HG02884 (cell line): ENCODE measurements at regions not wholly inside any gene's neighbourhood (a gene's known extent, or its start where the extent isn't known, plus 50 kb on each side); places are given as distances from the start of the nearest gene placed in this dataset.
A peak's percentile ranks its signal among the peaks of the same experiment; 100 is the strongest.

Experiments
- ATAC-seq: cut with Tn5 transposase; IDR thresholded peaks from one replicate; pipeline ENCODE4 v1.9.1; 2021; ENCODE audit warnings: mild to moderate bottlenecking, moderate library complexity; ENCODE audit not compliant: unreplicated experiment

- no peak for ATAC-seq
Observed at GRCh38 chr3:16803019-16803418, 81.7 kb upstream of the PLCL2 start.

DNA sequence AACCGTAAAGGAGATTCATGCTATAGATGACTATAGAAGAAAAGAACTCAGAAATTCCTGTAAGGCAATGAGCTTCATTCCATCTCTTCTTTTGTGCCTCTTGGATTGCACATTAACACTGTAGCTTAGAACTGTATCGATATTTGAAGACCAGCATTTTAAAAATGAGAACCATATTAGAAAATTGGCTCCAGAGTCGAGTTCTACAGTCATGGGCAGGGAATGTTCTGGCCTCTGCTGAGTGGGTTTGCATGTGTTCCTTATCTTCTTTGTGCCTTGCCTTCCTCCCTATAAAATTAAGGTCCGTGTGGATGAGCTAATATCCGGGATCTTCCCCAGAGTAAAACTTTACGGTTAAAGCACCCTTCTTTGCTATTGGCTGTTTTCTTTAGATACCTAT lies 77.4 kb upstream of the PLCL2 start:
- no peak for ATAC-seq

GRCh38 chr3:16808393-16809107 lies 76.2 kb upstream of the PLCL2 start:
- no peak for ATAC-seq

GRCh38 chr3:16809482-16809881 lies 75.3 kb upstream of the PLCL2 start:
- no peak for ATAC-seq

DNA sequence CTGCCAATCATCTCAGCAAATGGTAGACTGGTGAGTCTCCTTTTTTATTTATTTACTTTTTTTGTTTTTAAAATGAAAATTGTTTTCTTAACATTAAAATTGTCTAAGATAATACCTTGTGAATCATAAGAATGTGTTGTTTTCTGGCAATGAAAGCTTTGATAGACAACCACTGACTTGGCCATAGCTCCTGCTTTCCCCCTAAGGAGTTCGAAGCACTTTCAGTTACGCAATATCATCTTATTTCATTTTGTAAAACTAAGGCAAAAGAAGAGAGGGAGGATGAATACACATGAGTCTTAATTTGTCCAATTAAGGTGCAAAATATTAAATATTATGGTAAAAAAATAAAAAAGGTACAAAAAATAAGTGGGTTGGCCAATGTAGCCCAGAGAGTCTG lies 74.8 kb upstream of the PLCL2 start:
- ATAC-seq: no peak

DNA sequence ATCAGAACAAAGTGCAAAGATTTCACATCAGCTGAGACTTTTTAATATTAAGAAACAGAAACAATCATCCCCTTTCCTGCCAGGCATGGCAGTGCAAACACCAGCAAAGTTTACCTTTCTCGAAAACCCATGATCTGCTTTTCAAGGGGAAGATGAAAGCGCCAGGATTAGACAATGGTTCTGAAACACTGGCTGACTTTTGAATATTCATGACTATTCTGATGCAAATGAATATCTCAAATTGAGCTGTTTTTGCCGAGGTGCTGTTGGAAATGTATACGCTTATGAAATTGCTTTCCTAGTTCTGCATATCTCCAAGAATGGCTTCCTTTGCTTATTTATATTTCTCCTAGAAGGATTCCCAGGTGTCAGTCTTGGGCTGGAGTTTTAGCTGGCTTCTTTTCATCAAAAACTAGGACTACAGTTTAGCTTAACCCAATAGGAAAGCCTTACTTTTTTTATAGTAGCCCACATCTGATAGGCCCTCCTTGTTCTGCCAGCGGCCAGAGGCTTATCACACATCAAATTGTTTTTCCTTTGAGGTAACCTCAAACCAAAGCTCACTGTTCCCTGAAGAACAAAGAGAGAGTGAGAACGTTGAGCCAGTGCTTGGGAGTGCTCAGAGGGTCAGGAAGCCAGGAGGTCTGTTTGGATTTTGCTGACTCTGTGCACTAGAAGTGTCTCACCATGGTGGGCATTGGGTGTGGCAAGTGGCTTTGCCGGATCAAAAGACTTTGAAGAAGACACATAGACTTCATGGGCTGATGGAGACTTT lies 74.0 kb upstream of the PLCL2 start:
- ATAC-seq: no peak

GRCh38 chr3:16811950-16812349 lies 72.8 kb upstream of the PLCL2 start:
- no peak for ATAC-seq

DNA sequence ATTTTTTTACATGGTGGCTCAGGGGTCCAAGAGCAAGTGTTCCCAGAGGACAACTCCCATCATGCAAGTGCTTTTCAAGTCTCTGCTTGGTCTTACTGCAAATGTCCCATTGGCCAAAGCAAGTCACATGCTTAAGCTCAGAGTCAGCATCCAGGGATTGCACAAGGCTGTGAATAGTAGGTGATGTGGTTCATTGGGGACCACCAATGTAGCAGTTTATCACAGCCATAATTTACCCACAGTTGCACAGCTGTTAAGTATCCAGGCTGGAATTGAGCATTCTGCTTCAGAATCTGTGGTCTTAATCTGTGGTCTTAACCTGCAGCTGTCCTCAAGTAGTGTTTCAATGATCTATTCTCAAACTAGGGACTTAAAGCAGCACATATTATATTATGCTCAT lies 71.4 kb upstream of the PLCL2 start:
- ATAC-seq: no peak

DNA sequence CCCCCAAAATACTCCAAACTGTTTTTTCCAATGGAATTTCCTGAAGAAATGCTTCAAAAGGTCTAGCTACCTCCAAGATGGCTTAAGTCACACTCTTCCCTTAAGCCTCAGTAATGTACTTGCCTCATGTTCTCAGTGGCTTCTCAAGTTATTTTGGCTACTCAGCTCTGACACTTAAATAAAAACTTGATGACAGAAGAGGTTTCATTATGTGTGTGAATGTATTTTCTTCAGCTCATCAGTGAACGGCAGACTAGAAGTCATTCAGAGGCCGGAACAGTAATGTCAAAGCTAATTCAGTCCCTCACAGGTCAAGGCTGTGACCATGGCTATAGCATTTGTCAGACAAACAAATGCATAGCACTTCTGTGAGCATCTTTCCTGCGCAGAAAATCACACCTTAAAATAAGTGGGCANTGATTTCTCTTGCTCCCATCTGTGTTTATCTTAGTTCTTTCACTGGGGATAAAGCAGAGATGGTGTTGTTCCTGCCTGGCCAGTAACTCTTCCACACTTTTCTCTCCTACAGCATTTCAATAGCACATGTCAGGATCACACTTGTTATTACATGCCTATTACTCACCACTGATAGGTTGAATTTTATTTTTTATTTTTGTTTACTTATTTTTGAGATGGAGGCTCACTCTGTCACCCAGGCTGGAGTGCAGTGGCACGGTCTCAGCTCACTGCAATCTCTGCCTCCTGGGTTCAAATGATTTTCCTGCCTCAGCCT lies 68.5 kb upstream of the PLCL2 start:
- ATAC-seq: peak; percentile 86

DNA sequence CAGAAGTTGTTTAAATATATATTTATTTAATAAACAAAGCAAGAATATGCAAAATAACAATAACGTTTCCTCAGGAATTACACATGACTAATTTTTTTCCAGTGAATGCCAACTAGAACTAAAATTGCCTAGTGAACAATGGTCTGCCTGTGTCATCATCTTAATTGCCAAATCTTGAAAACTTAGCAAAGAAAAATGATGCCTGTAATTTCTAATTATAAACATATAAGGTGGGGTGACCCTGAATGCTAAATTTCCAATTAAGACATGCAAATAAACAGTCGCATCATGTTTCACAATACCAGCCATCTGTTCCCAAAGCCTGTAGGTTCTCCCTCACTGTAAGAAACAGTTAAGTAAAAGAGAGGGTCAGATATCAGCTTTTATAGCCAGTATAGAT lies 67.6 kb upstream of the PLCL2 start:
- no peak for ATAC-seq

DNA sequence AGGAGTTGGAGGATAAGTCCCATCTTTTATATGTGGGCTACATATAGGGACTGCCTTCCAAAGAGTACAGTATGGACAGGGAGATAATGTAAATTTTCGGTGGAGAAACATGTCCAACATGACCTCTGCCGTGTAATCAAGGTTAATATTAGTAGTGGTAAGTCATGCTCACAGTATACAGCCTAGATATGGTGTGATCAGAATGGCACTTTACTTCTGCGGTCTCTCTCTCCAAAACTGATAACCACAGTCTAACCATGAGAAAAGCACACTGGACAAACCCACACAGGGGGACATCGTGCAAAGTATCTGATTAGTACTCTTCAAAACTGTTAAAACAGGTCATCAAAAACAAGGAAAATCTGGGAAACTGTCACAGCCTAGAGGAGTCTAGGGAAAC lies 66.6 kb upstream of the PLCL2 start:
- no peak for ATAC-seq

DNA sequence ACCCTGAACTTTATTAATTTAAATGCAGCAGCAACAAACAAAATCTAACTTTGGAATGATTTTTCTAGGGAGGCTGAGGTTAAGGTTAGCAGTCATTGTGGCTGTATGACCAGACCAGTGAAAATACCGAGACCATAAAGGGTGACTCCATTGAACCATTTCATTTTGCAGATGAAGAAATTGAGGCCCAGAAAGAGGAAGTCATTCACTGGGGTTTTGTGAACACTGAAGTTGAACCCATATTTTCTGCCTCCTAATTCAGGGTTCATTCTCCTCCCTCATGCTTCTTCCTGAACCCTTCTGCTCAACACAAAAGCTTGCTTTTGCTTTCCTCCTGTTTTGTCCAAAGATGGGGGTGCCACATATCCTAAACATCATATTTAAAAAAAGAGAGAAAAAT lies 65.8 kb upstream of the PLCL2 start:
- no peak for ATAC-seq

- ATAC-seq: no peak
Observed at GRCh38 chr3:16820485-16820884, 64.3 kb upstream of the PLCL2 start.

- ATAC-seq: no peak
Observed at GRCh38 chr3:16821053-16821452, 63.7 kb upstream of the PLCL2 start.

- peak; percentile 78 for ATAC-seq
Observed at GRCh38 chr3:16824081-16824696, 60.6 kb upstream of the PLCL2 start.

- ATAC-seq: no peak
Observed at GRCh38 chr3:16825617-16826204, 59.0 kb upstream of the PLCL2 start.

DNA sequence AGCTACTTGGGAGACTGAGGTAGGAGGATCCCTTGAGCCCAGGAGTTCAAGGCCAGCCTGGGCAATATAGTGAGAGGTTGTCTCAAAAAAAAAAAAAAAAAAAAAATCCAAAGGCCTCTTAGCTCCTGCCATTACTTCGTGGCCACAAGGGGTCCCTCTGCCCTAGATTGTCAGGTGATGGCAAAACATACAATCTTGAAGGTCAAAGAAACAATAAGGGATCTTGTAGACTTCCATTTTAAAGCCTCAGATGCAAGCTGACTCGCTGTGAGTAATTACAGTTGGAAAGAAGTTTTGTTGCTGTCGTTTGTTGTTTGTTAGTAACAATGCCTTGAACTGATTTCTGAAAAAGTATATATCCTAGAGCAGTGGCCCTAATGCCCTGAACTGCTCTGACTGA lies 55.9 kb upstream of the PLCL2 start:
- ATAC-seq: no peak

DNA sequence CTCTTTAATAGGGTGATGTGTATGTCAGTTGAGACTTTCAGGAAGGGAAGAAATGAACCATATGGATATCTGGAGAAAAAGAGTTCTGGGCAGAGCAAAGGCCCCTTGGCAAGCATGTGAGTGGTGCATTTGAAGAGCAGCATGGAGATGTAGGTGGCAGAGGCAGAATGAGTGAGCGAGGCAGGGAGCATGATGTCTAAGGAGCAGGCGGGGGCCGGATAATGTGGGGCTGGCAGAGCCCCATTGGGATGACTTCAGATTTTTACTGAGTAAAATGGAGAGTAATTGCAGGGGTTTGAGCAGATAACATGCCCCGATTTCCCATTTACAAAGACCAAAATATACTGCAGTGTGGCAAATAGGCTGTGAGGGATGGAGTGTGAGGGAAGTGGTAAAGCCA lies 52.9 kb upstream of the PLCL2 start:
- ATAC-seq: no peak

- ATAC-seq: no peak
Observed at GRCh38 chr3:16834214-16834613, 50.5 kb upstream of the PLCL2 start.

- ATAC-seq: no peak
Observed at GRCh38 chr3:16834753-16835152, 50.0 kb upstream of the PLCL2 start.
